ENCODE measurements at regions not wholly inside any gene's neighbourhood (a gene's known extent, or its start where the extent isn't known, plus 50 kb on each side); places are given as distances from the start of the nearest gene placed in this dataset.

- no peak for DNase-seq
Measured at GRCh38 chr9:129398961-129399633, 221.0 kb upstream of the IER5L start.

- no peak for DNase-seq
Measured at GRCh38 chr9:129398101-129398960, 220.3 kb upstream of the IER5L start.

- no peak for DNase-seq
Measured at GRCh38 chr9:129397335-129397734, 219.3 kb upstream of the IER5L start.

- no peak for DNase-seq
Measured at GRCh38 chr9:129396365-129396708, 218.3 kb upstream of the IER5L start.

- DNase-seq, result no peak
Measured at GRCh38 chr9:129395633-129396364, 217.7 kb upstream of the IER5L start.

- DNase-seq, result no peak
Measured at GRCh38 chr9:129394886-129395279, 216.8 kb upstream of the IER5L start.

- no peak for DNase-seq
Measured at GRCh38 chr9:129394061-129394885, 216.2 kb upstream of the IER5L start.

GRCh38 chr9:129393064-129393463 is 215.0 kb upstream of the IER5L start:
- DNase-seq, result no peak

GRCh38 chr9:129392093-129392541 is 214.1 kb upstream of the IER5L start:
- no peak for DNase-seq

- no peak for DNase-seq
Measured at GRCh38 chr9:129391221-129391661, 213.2 kb upstream of the IER5L start.

GRCh38 chr9:129390541-129390940 is 212.5 kb upstream of the IER5L start:
- DNase-seq, result no peak

- no peak for DNase-seq
Measured at GRCh38 chr9:129387822-129388221, 209.8 kb upstream of the IER5L start.

- DNase-seq, result no peak
Measured at GRCh38 chr9:129386812-129387177, 208.7 kb upstream of the IER5L start.

- DNase-seq, result no peak
Measured at GRCh38 chr9:129385211-129385934, 207.3 kb upstream of the IER5L start.

GRCh38 chr9:129384491-129385210 is 206.6 kb upstream of the IER5L start:
- DNase-seq, result no peak

GRCh38 chr9:129383561-129384490 is 205.8 kb upstream of the IER5L start:
- peak; percentile 63 for DNase-seq

GRCh38 chr9:129383019-129383560 is 205.0 kb upstream of the IER5L start:
- DNase-seq, result peak; percentile 9

GRCh38 chr9:129382281-129383018 is 204.4 kb upstream of the IER5L start:
- no peak for DNase-seq

- DNase-seq, result no peak
Measured at GRCh38 chr9:129381481-129381957, 203.5 kb upstream of the IER5L start.
